ENCODE measurements at regions not wholly inside any gene's neighbourhood (a gene's known extent, or its start where the extent isn't known, plus 50 kb on each side); places are given as distances from the start of the nearest gene placed in this dataset.

DNA sequence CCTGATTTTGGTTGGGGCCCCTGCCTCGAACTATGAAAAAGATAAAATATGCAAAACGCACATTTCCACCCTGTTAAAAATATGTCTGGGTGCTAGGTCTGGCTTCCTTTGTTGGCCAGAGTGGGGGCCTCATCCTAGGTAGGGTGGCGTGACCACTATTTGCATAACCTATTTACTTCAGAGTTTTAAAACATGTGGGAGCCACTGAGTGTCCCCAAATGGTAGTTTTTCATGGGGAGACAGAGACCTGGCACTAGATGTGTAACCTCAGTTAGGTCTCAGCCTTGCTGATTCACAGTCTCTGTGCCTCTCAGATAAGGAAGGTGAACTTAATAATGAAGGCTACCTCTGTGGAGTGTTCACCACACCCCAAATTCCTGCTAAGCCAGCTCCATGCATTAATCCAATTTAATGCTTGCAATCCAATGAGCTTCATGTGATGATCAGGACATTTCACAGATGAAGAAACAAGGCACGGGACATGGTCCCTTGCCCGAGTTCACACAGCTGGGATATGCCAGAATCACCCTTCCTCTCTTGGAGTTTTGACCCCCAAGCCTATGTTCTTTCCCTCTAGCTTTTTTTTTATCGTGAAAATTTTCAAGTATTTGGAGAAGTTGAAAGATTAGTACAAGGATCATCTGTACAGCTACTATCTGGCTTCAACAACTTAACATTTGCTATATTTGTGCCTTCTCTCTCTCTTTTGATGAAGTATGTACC is 103.4 kb downstream of the IRF8 start:
- DNase-seq (no peak), FAIRE-seq (no peak)
- 88 to 89% (median 89%) methylated on average over 6 of the region's 6 CpGs for WGBS, 3 donors
- H3K4me3 ChIP-seq (ENCODE audit: low read depth in 1 of 3, low read length in 3 of 3), result no peak overlapping the region
- no peaks in the 10 kb centered on the region for H3K4me1 ChIP-seq (ENCODE audit: control insufficient read depth in 3 of 3, insufficient read depth in 2 of 3, low read depth in 1 of 3, low read length in 2 of 3)
- H3K9me3 ChIP-seq (ENCODE audit: control insufficient read depth in 2 of 2, insufficient read depth in 1 of 2, low read depth in 1 of 2, low read length in 1 of 2), result no peaks in the 10 kb centered on the region
- no peak overlapping the region for H3K27ac ChIP-seq (ENCODE audit: low read depth in 1 of 3, low read length in 2 of 3)
- no peaks in the 10 kb centered on the region for H3K36me3 ChIP-seq (ENCODE audit: control insufficient read depth in 3 of 3, insufficient read depth in 2 of 3, low read depth in 1 of 3, low read length in 3 of 3)
- H3K27me3 ChIP-seq (ENCODE audit: control insufficient read depth in 3 of 3, insufficient read depth in 3 of 3, low read length in 3 of 3), result no peaks in the 10 kb centered on the region

DNA sequence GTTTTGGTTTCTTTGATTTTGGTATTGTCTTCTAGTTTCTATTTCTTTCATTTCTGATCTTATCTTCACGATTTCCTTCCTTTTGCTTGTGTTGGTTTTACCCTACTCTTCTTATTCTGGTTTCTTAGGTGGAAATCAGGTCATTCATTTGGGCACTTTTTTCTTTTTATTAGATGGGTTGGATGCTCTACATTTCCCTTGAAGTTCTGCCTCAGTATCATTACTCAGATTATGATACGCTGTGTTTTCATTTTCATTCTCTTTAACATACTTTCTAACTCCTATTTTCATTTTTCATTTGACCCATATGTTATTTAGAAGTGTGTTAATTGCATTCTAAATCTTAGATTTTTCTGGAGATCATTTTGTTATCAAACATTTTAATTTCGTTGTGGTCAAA is 108.6 kb downstream of the IRF8 start:
- FAIRE-seq (no peak), DNase-seq (no peak)
- Histone ChIP-seq H3K4me1 (ENCODE audit: control insufficient read depth in 3 of 3, insufficient read depth in 2 of 3, low read depth in 1 of 3, low read length in 2 of 3) (no peaks in the 10 kb centered on the region), H3K4me3 (ENCODE audit: low read depth in 1 of 3, low read length in 3 of 3) (no peak overlapping the region), H3K9me3 (ENCODE audit: control insufficient read depth in 2 of 2, insufficient read depth in 1 of 2, low read depth in 1 of 2, low read length in 1 of 2) (no peaks in the 10 kb centered on the region), H3K36me3 (ENCODE audit: control insufficient read depth in 3 of 3, insufficient read depth in 2 of 3, low read depth in 1 of 3, low read length in 3 of 3) (no peaks in the 10 kb centered on the region), H3K27ac (ENCODE audit: low read depth in 1 of 3, low read length in 2 of 3) (no peak overlapping the region), H3K27me3 (ENCODE audit: control insufficient read depth in 3 of 3, insufficient read depth in 3 of 3, low read length in 3 of 3) (no peaks in the 10 kb centered on the region)
- WGBS, 3 donors, result 48 to 63% (median 54%) methylated on average over 3 of the region's 3 CpGs

GRCh38 chr16:86010680-86011141 is 111.7 kb downstream of the IRF8 start:
- Histone ChIP-seq H3K4me3 (ENCODE audit: low read depth in 1 of 3, low read length in 3 of 3) (no peak overlapping the region), H3K4me1 (ENCODE audit: control insufficient read depth in 3 of 3, insufficient read depth in 2 of 3, low read depth in 1 of 3, low read length in 2 of 3) (no peaks in the 10 kb centered on the region), H3K27ac (ENCODE audit: low read depth in 1 of 3, low read length in 2 of 3) (no peak overlapping the region), H3K27me3 (ENCODE audit: control insufficient read depth in 3 of 3, insufficient read depth in 3 of 3, low read length in 3 of 3) (no peaks in the 10 kb centered on the region), H3K9me3 (ENCODE audit: control insufficient read depth in 2 of 2, insufficient read depth in 1 of 2, low read depth in 1 of 2, low read length in 1 of 2) (no peaks in the 10 kb centered on the region), H3K36me3 (ENCODE audit: control insufficient read depth in 3 of 3, insufficient read depth in 2 of 3, low read depth in 1 of 3, low read length in 3 of 3) (no peaks in the 10 kb centered on the region)
- WGBS, 3 donors, result 70 to 78% (median 77%) methylated on average over 6 of the region's 6 CpGs
- DNase-seq (no peak), FAIRE-seq (no peak)

GRCh38 chr16:86011532-86011931 is 112.6 kb downstream of the IRF8 start:
- H3K4me1 ChIP-seq (ENCODE audit: control insufficient read depth in 3 of 3, insufficient read depth in 2 of 3, low read depth in 1 of 3, low read length in 2 of 3), result no peaks in the 10 kb centered on the region
- WGBS, 3 donors, result 70 to 75% (median 71%) methylated on average over 5 of the region's 5 CpGs
- H3K4me3 ChIP-seq (ENCODE audit: low read depth in 1 of 3, low read length in 3 of 3), result no peak overlapping the region
- FAIRE-seq (no peak), DNase-seq (no peak)
- no peaks in the 10 kb centered on the region for H3K9me3 ChIP-seq (ENCODE audit: control insufficient read depth in 2 of 2, insufficient read depth in 1 of 2, low read depth in 1 of 2, low read length in 1 of 2)
- H3K27ac ChIP-seq (ENCODE audit: low read depth in 1 of 3, low read length in 2 of 3), result no peak overlapping the region
- H3K27me3 ChIP-seq (ENCODE audit: control insufficient read depth in 3 of 3, insufficient read depth in 3 of 3, low read length in 3 of 3), result no peaks in the 10 kb centered on the region
- no peaks in the 10 kb centered on the region for H3K36me3 ChIP-seq (ENCODE audit: control insufficient read depth in 3 of 3, insufficient read depth in 2 of 3, low read depth in 1 of 3, low read length in 3 of 3)

GRCh38 chr16:86012221-86012620 is 113.3 kb downstream of the IRF8 start:
- H3K36me3 ChIP-seq (ENCODE audit: control insufficient read depth in 3 of 3, insufficient read depth in 2 of 3, low read depth in 1 of 3, low read length in 3 of 3), result no peaks in the 10 kb centered on the region
- FAIRE-seq (no peak), DNase-seq (no peak)
- no peaks in the 10 kb centered on the region for H3K9me3 ChIP-seq (ENCODE audit: control insufficient read depth in 2 of 2, insufficient read depth in 1 of 2, low read depth in 1 of 2, low read length in 1 of 2)
- no peak overlapping the region for H3K4me3 ChIP-seq (ENCODE audit: low read depth in 1 of 3, low read length in 3 of 3)
- H3K27ac ChIP-seq (ENCODE audit: low read depth in 1 of 3, low read length in 2 of 3), result no peak overlapping the region
- no peaks in the 10 kb centered on the region for H3K4me1 ChIP-seq (ENCODE audit: control insufficient read depth in 3 of 3, insufficient read depth in 2 of 3, low read depth in 1 of 3, low read length in 2 of 3)
- 81 to 90% (median 86%) methylated on average over 5 of the region's 5 CpGs for whole genome bisulfite sequencing, 3 donors
- no peaks in the 10 kb centered on the region for H3K27me3 ChIP-seq (ENCODE audit: control insufficient read depth in 3 of 3, insufficient read depth in 3 of 3, low read length in 3 of 3)

DNA sequence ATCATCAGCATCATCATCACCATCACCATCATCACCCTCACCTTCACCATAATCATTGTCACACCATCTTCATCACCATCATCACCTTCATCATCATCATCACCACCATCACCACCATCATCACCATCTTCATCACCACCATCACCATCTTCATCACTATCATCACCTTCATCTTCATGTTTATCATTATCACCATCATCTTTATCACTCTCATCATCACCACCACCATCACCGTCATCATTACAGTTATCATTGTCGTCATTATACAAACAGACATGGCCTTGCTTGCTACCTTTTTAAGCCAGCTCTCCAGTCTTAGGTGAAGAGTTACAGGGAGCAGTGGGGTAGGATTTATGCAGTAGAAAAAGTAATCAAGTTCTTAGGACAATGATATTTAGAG is 114.9 kb downstream of the IRF8 start:
- Histone ChIP-seq H3K27ac (ENCODE audit: low read depth in 1 of 3, low read length in 2 of 3) (no peak overlapping the region), H3K4me1 (ENCODE audit: control insufficient read depth in 3 of 3, insufficient read depth in 2 of 3, low read depth in 1 of 3, low read length in 2 of 3) (no peaks in the 10 kb centered on the region), H3K9me3 (ENCODE audit: control insufficient read depth in 2 of 2, insufficient read depth in 1 of 2, low read depth in 1 of 2, low read length in 1 of 2) (no peaks in the 10 kb centered on the region), H3K36me3 (ENCODE audit: control insufficient read depth in 3 of 3, insufficient read depth in 2 of 3, low read depth in 1 of 3, low read length in 3 of 3) (no peaks in the 10 kb centered on the region), H3K27me3 (ENCODE audit: control insufficient read depth in 3 of 3, insufficient read depth in 3 of 3, low read length in 3 of 3) (peaks cover 0 to 3% (median 0%) of the 10 kb centered on the region in 3 donors), H3K4me3 (ENCODE audit: low read depth in 1 of 3, low read length in 3 of 3) (no peak overlapping the region)
- DNase-seq, result no peak
- WGBS, 3 donors, result 86 to 94% (median 90%) methylated on average over 2 of the region's 2 CpGs
- no peak for FAIRE-seq

- H3K9me3 ChIP-seq (ENCODE audit: control insufficient read depth in 2 of 2, insufficient read depth in 1 of 2, low read depth in 1 of 2, low read length in 1 of 2), result peaks cover 0 to 11% of the 10 kb centered on the region in 2 donors
- no peaks in the 10 kb centered on the region for H3K4me1 ChIP-seq (ENCODE audit: control insufficient read depth in 3 of 3, insufficient read depth in 2 of 3, low read depth in 1 of 3, low read length in 2 of 3)
- H3K4me3 ChIP-seq (ENCODE audit: low read depth in 1 of 3, low read length in 3 of 3), result no peak overlapping the region
- DNase-seq (no peak), FAIRE-seq (no peak)
- no peak overlapping the region for H3K27ac ChIP-seq (ENCODE audit: low read depth in 1 of 3, low read length in 2 of 3)
- H3K36me3 ChIP-seq (ENCODE audit: control insufficient read depth in 3 of 3, insufficient read depth in 2 of 3, low read depth in 1 of 3, low read length in 3 of 3), result no peaks in the 10 kb centered on the region
- H3K27me3 ChIP-seq (ENCODE audit: control insufficient read depth in 3 of 3, insufficient read depth in 3 of 3, low read length in 3 of 3), result peaks cover 0 to 3% (median 0%) of the 10 kb centered on the region in 3 donors
- WGBS, 3 donors, result 74 to 86% (median 75%) methylated on average over 6 of the region's 6 CpGs
Observed at GRCh38 chr16:86015606-86016005, 116.6 kb downstream of the IRF8 start.

GRCh38 chr16:86016201-86016965 is 117.4 kb downstream of the IRF8 start:
- H3K27ac ChIP-seq (ENCODE audit: low read depth in 1 of 3, low read length in 2 of 3), result no peak overlapping the region
- H3K9me3 ChIP-seq (ENCODE audit: control insufficient read depth in 2 of 2, insufficient read depth in 1 of 2, low read depth in 1 of 2, low read length in 1 of 2), result peaks cover 0 to 11% of the 10 kb centered on the region in 2 donors
- no peak for FAIRE-seq
- H3K36me3 ChIP-seq (ENCODE audit: control insufficient read depth in 3 of 3, insufficient read depth in 2 of 3, low read depth in 1 of 3, low read length in 3 of 3), result no peaks in the 10 kb centered on the region
- WGBS, 3 donors, result 41 to 50% (median 42%) methylated on average over 13 of the region's 13 CpGs
- H3K4me1 ChIP-seq (ENCODE audit: control insufficient read depth in 3 of 3, insufficient read depth in 2 of 3, low read depth in 1 of 3, low read length in 2 of 3), result no peaks in the 10 kb centered on the region
- DNase-seq, result peak; percentile 68 to 70
- H3K27me3 ChIP-seq (ENCODE audit: control insufficient read depth in 3 of 3, insufficient read depth in 3 of 3, low read length in 3 of 3), result peaks cover 0 to 7% (median 0%) of the 10 kb centered on the region in 3 donors
- H3K4me3 ChIP-seq (ENCODE audit: low read depth in 1 of 3, low read length in 3 of 3), result no peak overlapping the region
